Neural progenitor cell (in vitro differentiated cells): ENCODE measurements at regions not wholly inside any gene's neighbourhood (a gene's known extent, or its start where the extent isn't known, plus 50 kb on each side); places are given as distances from the start of the nearest gene placed in this dataset.

Source experiments
- CTCF ChIP-seq: fragments of 200-600 bp; sonication (generic); IDR thresholded peaks from 2 replicates; pipeline ENCODE4 v1.5.1; 2017; ENCODE audit warnings: antibody characterized with exemption, mild to moderate bottlenecking
- EZH2 ChIP-seq: fragments of 200-600 bp; sonication (generic); IDR thresholded peaks from 2 replicates; pipeline ENCODE4 v1.6.1; 2017; ENCODE audit warnings: antibody characterized with exemption, mild to moderate bottlenecking, moderate library complexity
- EZH2phosphoT487 ChIP-seq: fragments of 200-600 bp; sonication (generic); IDR thresholded peaks from 2 replicates; pipeline ENCODE4 v1.6.1; 2017; ENCODE audit warnings: antibody characterized with exemption

- TF ChIP-seq CTCF (no peak), EZH2phosphoT487 (no peak), EZH2 (no peak)
These were observed 200.8 kb downstream of the TTC32 start for GRCh38 chr2:19700861-19701585.
